Right renal cortex interstitium (tissue), 3 donors: ENCODE measurements at regions not wholly inside any gene's neighbourhood (a gene's known extent, or its start where the extent isn't known, plus 50 kb on each side); places are given as distances from the start of the nearest gene placed in this dataset.

ENCODE experiments used
- DNase-seq, 3 donors: peaks; one replicate each; pipeline ENCODE4 v3.0.0-alpha.2; 2013; ENCODE audit warnings: low read depth in 3 of 3, low spot score in 2 of 3

DNA sequence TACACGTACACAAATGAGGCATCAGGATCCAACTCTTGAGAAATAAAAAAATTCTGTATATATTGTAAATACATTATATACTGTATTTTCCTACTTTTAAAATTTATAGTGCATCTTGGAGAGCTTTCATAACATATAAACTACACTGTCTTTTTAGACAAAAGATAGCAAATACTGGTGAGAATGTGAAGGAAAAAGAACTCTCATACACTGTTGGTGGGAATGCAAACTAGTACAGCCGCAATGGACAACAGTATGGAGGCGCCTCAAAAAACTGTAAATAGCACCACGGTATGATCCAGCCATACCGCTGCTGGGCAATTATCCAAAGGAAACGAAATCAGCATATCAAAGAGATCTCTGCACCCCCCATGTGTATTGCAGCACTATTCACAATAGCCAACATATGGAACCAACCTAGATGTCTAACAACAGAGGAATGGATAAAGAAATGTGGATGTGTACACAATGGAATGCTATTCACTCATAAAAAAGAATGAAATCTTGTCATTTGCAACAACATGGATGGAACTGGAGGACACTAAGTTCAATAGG is 292.4 kb downstream of the EFNB2 start:
- DNase-seq: no peak

DNA sequence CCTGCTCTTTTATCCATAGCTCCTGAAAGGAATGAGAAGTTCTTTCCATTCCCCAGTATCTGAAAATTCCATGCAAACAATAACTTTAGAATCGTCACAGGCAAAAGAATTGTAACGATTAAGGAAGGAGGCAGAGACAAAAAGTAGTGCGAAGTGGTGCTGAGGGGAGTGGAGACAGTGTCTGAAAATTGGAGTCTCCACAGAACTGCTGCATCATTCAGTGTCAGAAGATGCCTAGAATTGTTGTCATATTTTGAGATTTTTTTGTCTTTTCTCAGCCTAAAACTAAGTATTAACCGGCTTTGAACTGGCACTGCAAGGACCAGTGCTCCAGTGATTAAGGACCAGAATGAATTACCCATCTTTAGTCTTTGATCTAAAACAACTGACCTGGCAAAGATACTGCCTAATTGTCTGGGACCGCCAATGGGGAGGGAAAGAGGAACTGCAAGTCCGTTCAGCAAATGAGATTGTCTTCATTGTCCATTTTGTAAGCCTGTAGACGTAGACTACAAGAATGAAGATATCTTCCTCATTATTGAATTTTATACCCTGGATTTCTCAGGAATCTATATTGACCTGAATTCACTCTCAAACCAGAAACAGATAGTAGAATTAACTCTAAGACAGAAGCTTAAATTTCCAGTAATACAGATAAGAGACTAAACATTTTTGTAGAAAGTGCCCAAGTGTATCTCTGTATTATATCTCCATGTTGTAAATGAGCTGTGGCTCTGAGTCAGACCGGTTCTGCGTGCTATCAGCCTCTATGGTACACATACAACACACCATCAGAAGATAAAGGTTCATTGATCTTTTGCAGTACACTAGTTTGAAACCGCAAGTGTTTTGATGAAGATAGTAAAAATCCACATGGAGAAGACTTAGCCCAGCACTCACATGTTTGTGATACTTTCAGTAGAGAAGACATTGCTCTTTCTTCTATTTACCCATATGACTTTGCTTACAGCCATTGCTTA is 293.2 kb downstream of the EFNB2 start:
- no peak for DNase-seq

DNA sequence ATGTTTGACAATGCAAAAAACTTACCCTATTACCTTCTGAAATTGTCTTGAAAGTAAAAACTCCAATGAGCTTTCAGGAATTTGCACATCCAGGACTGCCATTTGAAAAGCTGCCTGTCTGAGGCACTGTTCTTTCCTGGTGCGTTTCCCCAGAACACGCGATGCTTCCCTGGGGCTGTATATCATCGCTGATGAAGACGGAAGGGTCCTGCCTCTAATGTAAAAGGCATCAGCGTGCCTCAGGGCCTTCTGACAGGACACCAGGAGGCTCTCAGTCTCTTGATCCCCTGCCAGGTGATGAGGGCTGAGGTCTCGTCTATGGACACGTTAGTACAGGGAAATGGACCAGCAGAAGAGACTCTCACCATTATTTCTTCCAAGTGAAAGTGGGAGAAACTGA is 296.8 kb downstream of the EFNB2 start:
- DNase-seq: no peak

DNA sequence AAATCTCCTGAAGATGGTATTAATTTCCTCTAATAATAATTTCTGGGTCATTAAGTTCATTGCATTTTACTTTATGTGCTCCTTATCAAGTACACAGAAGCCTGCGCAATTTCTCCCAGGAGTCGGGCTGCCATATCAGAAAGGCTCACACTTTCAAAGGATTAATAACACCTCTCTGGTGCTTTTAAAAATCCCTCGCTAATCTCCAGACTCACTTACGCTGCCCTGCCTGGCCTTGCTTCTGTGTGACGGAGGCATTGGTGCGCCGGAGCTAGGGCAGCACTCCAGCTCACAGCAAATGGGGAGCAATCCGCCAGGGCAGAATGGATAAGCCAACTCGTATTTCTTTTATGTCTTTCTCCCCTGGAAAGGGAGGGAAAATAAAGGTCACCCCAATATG is 300.8 kb downstream of the EFNB2 start:
- no peak for DNase-seq

DNA sequence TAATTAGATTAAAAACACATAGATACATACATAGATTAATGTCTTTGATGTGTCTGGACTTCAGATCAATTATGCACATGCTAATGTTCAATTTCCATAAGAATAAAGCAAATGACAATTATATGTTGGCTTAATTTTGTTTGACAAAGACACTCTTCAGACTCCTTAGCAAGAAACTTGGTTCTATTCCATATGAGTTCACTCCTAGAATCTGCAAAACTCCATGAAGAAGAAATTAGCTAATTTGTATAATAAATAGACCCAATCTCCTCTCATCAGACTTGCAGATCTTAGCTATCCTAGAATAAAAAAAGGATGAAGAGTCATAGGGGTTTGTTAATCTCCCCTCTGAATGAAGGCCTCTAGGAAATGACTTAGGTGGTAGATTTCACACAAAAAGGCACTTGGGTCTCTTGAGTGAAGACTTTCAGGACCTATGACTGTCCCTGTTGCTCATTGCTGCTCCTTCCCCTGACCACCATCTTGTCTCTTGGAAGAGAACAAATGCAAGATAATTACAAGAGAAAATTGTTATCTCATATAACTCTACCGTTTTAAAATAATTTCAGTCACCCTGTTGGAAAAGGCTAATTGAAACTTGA is 302.2 kb downstream of the EFNB2 start:
- no peak for DNase-seq

DNA sequence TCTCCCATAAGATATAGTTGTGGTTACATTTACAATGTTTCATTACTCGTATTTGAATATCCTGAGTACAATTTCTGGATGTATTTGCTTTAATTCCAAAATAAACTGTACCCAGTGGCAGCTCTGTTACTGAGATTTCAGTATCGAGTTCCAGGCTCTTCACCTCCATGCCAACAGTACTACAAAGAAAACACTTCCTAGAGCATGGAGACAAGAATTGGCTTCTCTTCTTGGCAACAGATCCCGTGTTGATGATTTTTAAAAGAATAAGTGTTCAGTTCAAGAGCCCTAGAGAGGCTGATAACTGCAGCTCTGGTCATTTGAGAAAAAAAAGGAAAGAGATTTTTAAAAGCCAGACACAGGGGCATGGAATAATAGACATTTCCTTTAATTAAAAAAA is 302.8 kb downstream of the EFNB2 start:
- no peak for DNase-seq

DNA sequence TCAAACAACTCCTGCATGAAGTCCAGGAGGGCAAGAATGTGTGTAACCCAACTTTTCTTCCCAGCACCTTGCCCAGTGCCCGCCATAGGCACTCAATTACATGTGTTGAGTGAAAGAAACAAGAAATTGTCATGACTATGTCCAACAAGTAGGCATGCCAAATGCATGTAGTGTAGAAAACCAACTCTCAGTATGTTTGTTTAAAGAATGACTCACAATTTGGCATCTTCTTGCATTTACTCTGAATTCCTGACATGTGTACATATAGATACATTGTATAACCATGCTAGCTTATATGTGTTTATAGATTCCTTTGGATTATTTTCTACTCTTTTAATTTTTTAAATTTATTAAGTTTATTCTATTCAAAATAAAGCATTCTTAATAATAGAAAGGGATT is 305.0 kb downstream of the EFNB2 start:
- DNase-seq: no peak

DNA sequence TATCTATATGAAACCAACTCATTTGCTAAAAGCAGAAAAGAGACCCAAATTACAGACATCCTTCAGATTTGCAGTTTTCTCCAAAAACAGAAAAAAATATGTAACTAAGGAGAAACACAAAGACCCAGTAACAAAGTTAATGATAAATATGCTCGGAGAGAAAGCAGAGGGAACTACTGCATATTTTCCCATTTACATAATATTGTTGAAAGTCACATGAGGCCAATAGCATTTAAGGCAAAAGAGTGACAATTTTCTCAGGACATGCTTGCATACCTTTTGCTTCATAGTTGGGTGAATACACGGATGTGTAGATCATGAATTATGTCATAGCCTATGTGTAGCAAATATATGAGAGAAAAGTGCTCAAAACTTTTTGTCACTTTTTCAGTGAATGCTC is 310.3 kb downstream of the EFNB2 start:
- no peak for DNase-seq

DNA sequence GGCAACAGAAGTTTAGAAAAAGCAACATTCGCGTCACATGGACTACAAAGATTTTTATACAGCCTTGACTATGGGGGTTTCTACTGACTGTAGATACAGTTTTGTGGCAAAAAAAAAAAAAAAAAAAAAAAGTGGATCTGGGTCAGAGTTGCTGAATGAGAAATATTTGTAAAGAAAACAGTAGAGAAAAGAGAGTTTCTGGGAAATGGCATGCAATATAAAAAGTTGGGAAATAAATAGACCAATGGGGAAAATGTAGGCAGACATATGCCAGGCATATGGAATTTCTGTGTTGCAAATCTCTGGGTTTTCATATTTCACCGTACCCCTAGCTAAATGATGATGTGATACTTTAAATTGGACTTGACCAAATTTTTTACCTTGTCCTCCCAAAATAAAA is 315.3 kb downstream of the EFNB2 start:
- no peak for DNase-seq

DNA sequence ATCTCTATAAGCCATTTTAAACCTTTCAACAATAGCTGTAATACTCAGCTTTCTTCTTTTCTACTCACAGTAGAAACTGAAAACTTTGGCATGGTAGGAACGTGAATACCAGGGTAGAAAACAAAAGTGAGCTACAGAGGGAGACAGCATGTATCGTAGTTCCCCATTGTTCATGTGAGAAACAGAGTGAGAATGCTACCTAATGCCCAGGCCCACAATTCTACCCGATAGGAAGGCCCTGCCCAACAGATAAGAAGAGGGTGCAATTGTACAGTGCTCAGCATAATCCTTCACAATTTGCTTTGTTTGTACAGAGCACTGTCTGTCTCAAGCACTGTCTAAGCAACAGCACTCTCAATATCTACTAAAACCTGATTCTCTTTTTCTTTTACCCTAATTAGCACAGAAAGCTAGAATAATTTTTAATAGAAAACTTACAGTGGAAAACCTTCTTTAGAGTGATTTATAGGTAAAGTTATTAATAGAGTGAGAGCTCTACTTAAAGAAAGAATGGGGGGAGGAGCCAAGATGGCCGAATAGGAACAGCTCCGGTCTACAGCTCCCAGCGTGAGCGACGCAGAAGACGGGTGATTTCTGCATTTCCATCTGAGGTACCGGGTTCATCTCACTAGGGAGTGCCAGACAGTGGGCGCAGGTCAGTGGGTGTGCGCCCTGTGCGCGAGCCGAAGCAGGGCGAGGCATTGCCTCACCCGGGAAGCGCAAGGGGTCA is 322.3 kb downstream of the EFNB2 start:
- no peak for DNase-seq

DNA sequence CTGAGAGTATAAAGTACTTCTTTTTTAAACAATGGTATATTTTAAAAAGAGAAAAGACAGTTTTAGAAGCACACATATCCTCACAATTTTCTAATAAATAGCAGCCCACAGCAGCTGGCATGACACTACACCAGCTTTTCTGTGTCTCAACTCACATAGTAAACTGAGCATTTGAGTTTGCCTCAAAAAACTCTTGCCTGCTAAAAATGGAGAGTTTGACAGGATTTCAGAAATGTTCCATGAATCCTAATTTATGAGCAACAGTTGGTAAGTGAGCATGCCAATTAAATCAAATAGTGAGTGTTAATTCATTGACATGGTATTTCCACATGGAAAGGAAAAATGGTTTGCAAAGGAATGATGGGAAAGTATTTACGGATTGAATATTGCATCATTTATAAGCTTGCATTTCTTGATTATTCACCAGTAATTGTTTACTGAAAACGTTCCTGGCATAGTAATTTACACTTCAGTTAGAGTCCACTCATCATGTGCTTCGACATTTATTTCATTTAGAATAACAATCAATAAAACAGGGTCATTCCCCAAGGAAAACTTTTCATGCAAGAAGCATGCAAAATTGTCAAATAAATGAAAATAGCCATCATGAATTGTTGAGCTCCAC is 323.0 kb downstream of the EFNB2 start:
- no peak for DNase-seq

DNA sequence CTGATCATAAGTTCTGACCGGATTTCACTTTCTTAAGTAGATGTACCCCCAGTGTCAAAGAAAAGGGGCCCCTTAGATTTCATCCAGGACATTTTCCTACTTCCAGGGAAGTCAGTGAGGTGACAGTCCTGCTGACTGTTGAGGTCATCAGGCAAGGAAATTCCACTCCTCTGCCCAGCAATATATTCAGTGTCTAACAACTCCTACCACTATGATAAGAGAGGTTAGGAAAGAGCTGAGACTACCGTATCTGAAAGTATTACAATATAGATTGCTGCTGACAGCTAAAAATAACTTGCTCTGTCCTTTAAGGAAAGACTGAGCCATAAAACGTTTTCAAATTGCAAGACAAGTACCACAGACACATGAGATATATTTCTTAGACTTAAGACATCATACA is 325.1 kb downstream of the EFNB2 start:
- DNase-seq: no peak

DNA sequence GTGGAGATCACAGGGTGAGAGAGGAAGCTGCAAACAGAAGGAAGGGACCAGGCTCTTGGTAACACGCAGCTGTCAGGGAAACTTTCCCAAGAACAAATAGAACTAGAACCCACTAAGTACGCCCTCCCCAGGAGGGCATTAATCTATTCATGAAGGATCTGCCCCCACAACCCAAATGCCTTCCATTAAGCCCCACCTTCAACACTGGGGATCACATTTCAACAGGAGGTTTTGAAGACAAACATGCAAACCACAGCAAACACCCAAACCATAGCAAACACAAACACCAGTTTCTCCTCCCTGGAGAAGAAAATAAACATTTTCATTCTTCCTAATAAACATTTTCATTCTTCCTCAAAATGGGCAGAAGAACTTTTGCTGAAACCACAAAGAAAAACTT is 329.6 kb downstream of the EFNB2 start:
- DNase-seq: no peak

DNA sequence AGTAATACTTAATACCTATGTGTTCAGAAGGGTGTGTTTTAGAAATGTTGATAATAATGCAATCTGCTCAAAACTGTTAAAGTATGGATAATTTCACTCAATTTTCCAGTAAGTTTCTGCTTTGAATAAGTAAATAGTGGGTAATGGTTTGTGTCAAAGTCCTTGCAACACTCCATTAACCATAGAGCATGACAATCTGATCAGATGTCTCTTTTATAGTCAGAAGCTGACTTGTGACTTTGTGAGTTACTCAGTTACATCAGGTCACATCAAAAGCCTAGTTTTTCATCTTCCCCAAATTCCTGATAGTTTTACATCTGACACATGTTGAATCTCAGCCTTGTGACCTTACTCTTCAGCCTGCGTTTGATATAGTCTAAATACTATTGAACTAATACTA is 338.0 kb downstream of the EFNB2 start:
- DNase-seq: peak in 1 of 3 donors; percentile 39

DNA sequence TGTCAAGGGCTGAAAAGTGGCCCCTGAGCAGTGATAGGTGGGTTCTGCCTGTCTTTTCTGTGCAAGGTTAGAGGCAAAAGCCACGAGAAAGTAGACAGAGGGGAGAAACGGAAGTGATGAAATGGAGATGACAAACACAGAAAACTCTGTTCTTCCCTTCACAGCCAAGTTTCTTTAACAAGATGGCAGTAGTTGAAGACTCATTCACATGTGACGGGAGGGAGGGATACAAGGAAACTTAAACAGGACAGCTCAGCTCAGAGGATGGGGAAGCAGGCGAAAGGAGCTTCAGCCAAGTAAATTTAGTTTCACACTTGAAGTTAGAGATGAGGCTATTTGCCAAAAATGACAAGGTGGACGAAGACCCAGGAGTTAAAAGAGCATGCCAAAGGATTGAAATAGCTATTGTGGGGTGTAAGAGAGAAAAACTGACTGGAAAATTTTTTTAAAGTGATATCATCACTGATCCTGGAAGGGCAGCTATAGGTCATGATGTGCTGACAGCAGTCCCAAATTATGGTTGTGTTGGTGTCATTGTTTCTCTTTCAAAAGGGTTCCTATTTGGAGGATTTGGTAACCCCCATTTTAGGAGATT is 347.9 kb downstream of the EFNB2 start:
- DNase-seq: no peak

DNA sequence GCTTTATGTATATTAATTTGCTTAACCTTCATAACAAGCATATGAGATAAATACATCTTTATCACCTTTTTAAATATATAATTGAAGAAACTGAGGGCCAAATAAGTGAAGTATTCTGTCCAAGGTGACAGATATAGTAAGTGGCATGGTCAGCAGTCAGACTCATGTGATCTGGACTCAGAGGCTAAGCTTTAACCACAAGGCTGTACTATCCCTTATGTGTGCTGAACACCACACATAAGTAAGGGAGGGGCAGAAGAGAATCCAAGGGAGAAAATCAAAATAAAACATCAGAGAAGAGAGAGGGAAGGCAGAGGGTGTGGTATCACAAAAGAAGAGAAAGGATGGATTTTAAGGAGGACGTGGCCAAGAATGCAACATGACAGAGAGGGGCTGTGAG is 348.4 kb downstream of the EFNB2 start:
- no peak for DNase-seq

DNA sequence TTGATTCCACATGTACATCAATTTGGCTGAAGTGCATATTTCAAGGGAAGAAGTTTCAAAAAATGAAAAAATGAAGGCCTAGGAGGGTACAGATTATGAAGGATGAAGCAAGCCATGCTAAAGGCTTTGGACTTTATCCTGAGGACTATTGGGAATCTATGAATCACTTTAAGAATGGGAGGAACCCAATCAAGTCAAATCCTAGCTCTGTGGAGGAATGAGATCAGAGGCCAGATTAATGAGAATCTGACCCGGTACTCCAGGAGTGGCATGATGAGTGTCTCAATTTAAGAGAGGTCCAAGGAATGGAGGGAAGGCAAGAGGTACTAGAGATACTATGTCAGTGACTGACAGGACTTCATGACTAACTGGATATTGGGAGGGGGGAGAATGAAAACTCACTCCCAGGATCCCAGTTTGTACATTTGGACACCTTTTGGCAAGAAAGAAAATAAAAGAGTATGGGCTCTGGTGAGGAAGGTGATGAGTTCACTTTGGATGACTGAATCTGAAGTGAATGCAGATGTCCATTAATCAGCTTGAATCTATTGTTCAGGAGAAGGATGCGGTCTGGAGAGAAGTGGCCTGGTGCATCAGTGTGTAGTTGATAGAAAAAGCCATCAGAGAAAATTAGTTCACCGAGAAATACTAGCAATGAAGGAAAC is 349.0 kb downstream of the EFNB2 start:
- no peak for DNase-seq

DNA sequence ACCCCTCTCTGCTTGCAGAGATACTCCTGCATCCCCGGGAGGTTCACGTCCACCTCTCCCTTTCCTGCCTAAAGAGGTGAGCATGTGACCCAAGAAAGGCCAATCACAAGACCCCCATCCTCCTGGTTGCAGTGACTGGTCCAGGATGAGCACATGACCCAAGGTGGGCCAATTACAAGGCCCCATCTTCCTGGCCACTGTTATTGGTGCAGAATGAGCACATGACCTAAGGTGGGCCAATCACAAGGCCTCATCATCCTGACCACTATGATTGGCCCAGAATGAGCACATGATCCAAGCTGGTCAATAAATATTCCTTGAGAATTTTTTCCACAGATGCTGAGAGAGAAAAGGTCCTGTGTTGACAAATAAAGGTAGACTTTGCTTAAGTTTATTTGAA is 350.7 kb downstream of the EFNB2 start:
- DNase-seq: no peak

DNA sequence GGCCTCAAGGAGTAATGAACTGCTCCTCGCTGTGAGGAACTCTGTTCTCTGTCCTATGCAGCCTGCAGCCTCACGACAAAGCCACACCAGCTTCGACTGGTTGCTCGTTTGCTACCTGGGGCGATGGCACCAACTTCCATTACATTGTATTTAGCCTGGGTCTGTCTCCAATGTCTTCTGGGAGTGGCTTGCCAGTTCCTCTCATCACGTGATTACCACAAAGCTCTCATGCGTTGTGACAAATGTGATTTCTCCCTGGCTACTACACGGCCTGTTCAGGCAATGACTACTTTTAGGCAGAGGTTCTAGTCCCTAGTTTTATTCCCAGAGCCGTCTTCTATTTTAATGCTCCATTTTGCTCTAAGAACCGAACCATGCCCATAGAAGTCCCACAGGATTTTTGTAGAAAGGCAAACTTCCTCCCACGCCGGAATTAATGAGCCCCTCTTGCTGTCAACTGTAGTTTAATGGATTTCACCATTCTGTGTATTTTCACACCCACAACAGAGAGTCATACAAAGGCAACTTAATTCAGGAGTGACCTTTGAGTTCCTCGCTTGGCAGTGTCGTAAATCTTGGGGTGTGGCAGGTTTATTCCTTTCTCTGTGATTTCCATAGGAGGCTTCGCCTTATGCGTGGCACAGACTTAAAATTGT is 351.9 kb downstream of the EFNB2 start:
- DNase-seq: peak in 2 of 3 donors; percentile 52 to 75
